AG04450 (cell line): ENCODE measurements at regions not wholly inside any gene's neighbourhood (a gene's known extent, or its start where the extent isn't known, plus 50 kb on each side); places are given as distances from the start of the nearest gene placed in this dataset.

Source experiments
- CTCF ChIA-PET: fragments of 300-600, 350-600 bp; formaldehyde crosslinking; extraction: SDS; loops from one replicate; lab custom pipeline; 2022; ENCODE audit warnings: antibody characterized with exemption, inconsistent platforms; lab: Charles Lee
- POLR2A ChIA-PET: fragments of 350-600 bp; formaldehyde crosslinking; extraction: SDS; loops from one replicate; lab custom pipeline; 2021; ENCODE audit warnings: antibody characterized with exemption, inconsistent platforms; lab: Yijun Ruan, JAX
- DNase-seq: peaks from one replicate; pipeline ENCODE4 v3.0.0-alpha.2; 2011; ENCODE audit warnings: low read depth, low spot score
- H3K27ac ChIP-seq: one replicate; pipeline ENCODE4 v1.5.1; 2012; ENCODE audit warnings: low read depth, low read length, control low read depth
- H3K27me3 ChIP-seq: one replicate; pipeline ENCODE4 v1.6.0; 2012; ENCODE audit warnings: low read length; ENCODE audit not compliant: control insufficient read depth, insufficient read depth
- H3K4me3 ChIP-seq: 2 replicates; pipeline ENCODE4 v1.5.1; 2011; ENCODE audit warnings: mild to moderate bottlenecking, low read depth, low read length, control low read depth
- H3K9me3 ChIP-seq: 2 replicates; pipeline ENCODE4 v1.5.1; 2012; ENCODE audit warnings: low read length; ENCODE audit not compliant: control insufficient read depth, insufficient read depth
- TF ChIP-seq, protein P1 (sequence below): IDR thresholded peaks from 2 replicates; pipeline ENCODE4 v1.5.1; 2011; ENCODE audit warnings: low read depth, low read length, control low read depth, inconsistent platforms

DNA sequence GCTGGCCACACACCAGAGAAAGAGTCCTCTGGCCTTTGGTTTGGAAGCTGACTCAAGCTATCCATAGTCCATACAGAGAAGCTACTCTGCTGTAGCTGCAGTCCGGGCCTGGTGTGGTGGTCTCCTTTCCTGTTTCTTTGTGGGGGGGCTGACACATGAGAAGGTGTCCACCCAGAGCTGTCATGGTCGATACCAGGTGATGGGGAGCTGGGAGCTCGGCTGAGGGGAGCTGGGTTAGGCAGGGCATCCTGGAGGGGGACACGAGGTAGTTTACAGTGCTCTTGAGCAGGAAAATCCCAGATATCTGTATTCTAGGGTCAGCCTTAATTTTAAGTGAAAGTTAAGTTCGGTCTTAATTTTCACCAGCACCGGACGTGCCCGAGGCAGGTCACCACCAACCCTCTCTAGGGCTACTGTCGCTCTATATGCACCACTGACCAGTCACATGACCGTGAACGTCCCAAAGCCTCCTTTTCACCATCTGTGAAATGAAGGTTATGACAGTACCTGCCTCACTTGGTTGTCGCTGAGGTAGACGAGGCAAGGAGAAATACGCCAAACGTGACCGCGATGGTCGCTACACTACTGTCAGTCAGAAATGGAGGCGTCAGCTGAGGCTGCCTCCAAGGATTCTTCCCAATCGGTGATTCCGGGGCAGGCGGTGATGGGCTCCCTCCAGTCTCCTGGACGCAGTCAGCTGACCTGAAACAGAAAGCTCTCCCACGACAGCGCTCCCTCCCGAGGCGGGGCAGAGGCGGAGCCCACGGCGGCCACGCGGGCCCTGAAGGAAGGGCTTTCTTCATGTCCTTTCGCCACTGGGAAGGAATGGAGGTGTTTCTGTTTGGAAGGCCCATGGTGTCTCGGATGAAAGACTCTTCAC, 69.4 kb upstream of the SHH start:
- no peak overlapping the region for H3K4me3 ChIP-seq
- H3K9me3 ChIP-seq: peaks cover 61% of the 10 kb centered on the region
- CTCF ChIA-PET: no interaction called here
- POLR2A ChIA-PET: no interaction called here
- TF ChIP-seq, protein P1, sequence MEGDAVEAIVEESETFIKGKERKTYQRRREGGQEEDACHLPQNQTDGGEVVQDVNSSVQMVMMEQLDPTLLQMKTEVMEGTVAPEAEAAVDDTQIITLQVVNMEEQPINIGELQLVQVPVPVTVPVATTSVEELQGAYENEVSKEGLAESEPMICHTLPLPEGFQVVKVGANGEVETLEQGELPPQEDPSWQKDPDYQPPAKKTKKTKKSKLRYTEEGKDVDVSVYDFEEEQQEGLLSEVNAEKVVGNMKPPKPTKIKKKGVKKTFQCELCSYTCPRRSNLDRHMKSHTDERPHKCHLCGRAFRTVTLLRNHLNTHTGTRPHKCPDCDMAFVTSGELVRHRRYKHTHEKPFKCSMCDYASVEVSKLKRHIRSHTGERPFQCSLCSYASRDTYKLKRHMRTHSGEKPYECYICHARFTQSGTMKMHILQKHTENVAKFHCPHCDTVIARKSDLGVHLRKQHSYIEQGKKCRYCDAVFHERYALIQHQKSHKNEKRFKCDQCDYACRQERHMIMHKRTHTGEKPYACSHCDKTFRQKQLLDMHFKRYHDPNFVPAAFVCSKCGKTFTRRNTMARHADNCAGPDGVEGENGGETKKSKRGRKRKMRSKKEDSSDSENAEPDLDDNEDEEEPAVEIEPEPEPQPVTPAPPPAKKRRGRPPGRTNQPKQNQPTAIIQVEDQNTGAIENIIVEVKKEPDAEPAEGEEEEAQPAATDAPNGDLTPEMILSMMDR: no peak
- no peak overlapping the region for H3K27ac ChIP-seq
- DNase-seq: no peak
- no peaks in the 10 kb centered on the region for H3K27me3 ChIP-seq

DNA sequence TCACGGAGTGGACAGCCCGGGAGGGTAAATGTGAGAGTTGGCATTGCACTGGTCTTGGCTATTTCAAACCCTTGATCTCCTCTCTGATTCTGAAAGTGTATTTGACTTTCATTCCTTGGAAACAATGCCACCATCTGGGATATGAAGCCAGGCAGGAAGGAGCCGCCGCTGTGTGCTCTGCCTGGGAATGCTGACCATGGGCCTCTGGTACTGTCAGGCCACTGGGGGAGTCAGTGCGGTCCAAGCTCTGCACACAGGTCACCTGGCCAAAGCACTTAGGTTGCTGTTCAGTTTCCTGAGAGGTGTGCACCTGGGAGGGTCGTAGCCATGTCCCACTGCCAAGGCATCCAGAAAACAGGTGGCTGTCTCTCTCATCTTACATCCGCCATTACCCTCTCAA, 68.5 kb upstream of the SHH start:
- ChIA-PET CTCF (no interaction called here), POLR2A (no interaction called here)
- TF ChIP-seq, protein P1: no peak
- H3K27ac ChIP-seq: no peak overlapping the region
- H3K27me3 ChIP-seq: no peaks in the 10 kb centered on the region
- DNase-seq: no peak
- peaks cover 54% of the 10 kb centered on the region for H3K9me3 ChIP-seq
- no peak overlapping the region for H3K4me3 ChIP-seq

DNA sequence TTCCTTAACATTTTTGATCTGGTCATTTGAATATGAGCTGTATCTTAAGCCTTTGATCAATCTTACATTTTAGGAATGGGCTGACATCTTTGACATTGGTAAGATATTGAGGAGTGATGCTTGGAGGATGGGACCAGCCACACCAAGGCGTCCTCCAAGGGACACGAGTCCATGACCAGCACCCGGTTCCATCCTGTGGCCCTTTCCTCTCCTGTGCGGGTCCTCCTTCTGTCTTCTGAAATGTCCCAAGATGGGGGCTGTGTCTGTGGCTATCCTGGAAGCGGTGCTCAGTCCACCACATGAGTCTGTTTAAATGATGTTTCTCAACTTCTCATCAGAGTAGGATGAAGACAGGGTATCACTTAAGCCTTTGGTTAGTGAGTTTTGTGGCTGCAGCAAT, 67.3 kb upstream of the SHH start:
- Histone ChIP-seq H3K9me3 (peaks cover 42% of the 10 kb centered on the region), H3K4me3 (no peak overlapping the region), H3K27ac (no peak overlapping the region), H3K27me3 (no peaks in the 10 kb centered on the region)
- no peak for DNase-seq
- ChIA-PET CTCF (no interaction called here), POLR2A (no interaction called here)
- TF ChIP-seq, protein P1: no peak

DNA sequence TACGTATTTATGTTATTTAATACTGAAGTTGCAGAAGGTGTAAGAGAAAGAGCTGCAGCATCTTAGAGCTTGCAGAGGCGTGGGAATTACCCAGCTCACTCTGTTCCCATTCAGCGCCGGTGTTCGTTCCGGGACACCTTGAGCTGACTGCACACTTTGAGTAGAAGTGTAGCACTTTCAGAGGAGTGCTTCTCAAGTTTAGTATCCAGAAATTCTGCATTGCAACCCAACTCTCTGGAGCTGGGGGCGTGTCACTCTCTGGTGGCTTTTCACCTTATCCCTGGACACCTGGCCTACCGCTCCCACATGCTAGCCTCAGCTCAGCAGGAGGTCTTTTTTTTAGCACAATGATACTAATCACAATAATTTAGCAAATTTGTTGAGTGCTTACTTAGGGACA, 66.4 kb upstream of the SHH start:
- CTCF ChIA-PET: no interaction called here
- Histone ChIP-seq H3K4me3 (no peak overlapping the region), H3K27ac (no peak overlapping the region), H3K9me3 (peaks cover 33% of the 10 kb centered on the region), H3K27me3 (no peaks in the 10 kb centered on the region)
- POLR2A ChIA-PET: no interaction called here
- TF ChIP-seq, protein P1: no peak
- no peak for DNase-seq

DNA sequence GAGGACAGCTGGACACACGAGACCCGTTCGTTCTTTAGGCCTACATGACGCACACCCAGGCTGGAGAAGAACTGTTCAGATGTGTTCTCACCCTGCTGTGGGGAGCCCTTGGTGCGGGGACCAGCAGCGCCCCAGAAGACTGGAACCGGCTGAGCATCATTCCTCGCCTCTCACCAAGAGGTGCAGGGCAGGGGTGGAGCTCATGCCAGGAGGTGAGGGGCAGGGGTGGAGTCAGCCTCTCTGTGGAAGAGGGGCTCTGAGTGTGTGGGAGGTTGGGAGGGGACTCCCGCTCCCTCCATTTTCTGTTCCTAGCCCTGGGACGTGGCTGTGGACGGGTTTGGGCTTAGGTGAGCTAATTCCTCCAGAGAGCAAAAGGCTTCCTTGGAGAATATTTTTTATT, 66.0 kb upstream of the SHH start:
- no peak for DNase-seq
- CTCF ChIA-PET: interaction anchor here (0.6 kb wide), 1 partner anchor 15 kb away, joined by 4 read pairs; no protein-coding TSS in a partner anchor
- peaks cover 30% of the 10 kb centered on the region for H3K9me3 ChIP-seq
- no peak overlapping the region for H3K4me3 ChIP-seq
- TF ChIP-seq, protein P1: no peak
- H3K27ac ChIP-seq: no peak overlapping the region
- no peaks in the 10 kb centered on the region for H3K27me3 ChIP-seq
- POLR2A ChIA-PET: no interaction called here
